GM19467 (cell line): ENCODE measurements at regions not wholly inside any gene's neighbourhood (a gene's known extent, or its start where the extent isn't known, plus 50 kb on each side); places are given as distances from the start of the nearest gene placed in this dataset.

Source experiments
- ATAC-seq: cut with Tn5 transposase; IDR thresholded peaks from one replicate; pipeline ENCODE4 v1.9.1; 2021; ENCODE audit warnings: mild to moderate bottlenecking, moderate library complexity; ENCODE audit not compliant: unreplicated experiment

GRCh38 chrX:6909396-6909795, 238.1 kb upstream of the STS start:
- ATAC-seq: no peak

DNA sequence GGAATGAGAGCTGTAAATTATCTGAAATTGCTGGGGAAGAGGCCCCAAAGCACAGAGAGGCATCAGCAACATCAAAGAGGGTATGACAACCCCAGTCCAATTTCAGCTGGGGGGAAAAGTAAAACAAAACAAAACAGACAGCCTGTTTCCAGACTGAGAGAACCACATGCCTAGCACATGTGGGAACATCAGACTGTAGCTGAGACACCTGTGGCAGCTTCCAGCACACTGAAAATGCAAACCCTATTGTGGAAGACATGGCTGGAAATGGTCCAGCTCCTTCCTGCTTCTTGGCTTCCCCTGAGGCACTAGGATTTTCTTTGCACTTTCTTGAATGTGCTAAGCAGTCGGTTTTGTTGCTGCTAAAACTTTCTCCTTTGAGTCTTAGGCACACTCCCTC, 240.9 kb upstream of the STS start:
- no peak for ATAC-seq

DNA sequence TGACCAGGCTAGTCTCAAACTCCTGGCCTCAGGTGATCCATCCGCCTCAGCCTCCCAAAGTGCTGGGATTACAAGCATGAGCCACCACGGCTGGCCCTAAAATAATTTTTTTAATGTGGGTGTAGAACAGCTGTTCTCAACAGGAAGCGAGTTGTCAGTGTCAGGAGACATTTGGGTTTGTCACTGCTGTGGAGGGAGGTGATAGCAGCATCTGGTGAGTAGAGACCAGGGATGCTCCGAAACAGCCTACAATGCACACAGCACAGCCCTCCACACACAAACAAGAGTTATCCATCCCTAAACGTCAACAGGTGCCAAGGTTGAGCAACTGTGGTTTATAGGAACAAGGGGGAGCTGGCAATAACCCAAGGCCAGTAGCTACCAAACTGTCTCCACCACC, 243.4 kb upstream of the STS start:
- no peak for ATAC-seq

- no peak for ATAC-seq
Observed at GRCh38 chrX:6898371-6898770, 249.1 kb upstream of the STS start.

DNA sequence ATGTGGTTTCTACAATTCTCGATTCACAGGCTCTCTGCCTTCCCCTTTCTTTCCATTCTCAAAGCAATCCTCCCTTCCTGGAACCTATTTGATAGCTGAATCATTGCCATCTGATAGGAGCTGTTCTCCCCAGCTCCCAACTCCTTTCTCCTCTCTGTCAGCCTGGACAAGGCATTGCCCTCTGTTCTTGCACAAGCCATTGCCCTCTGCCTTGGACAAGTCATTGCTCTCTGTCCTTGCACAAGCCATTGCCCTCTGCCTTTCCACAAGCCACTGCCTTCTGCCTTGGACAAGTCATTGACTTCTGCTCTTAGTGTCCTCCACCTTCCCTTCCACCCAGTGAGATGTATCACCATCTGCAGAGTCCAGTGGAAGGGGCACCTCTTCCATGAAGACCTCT, 256.1 kb upstream of the STS start:
- ATAC-seq: no peak

GRCh38 chrX:6890544-6891261, 256.8 kb upstream of the STS start:
- ATAC-seq: no peak

- no peak for ATAC-seq
Observed at GRCh38 chrX:6885909-6886308, 261.6 kb upstream of the STS start.

GRCh38 chrX:6885396-6885795, 262.1 kb upstream of the STS start:
- no peak for ATAC-seq

- ATAC-seq: no peak
Observed at GRCh38 chrX:6861456-6861855, 286.1 kb upstream of the STS start.

DNA sequence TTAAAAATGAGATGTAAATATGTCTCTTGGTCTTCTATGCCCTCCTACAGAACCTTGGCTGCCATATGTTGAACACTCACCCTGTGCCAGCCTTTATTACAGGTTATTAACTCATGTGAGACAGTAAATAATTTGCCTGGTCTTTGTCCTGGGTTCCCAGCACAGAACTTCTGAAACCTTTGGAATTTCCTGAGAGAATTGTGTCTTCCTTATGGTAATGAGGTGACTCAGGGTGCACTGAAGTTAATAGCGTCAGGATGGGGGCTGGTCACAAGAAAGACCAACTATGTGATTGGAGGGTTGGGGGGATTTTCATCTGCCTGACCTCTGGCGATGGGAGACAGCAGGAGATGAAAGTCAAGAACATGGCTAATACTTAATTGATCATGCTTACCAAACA, 289.8 kb upstream of the STS start:
- ATAC-seq: no peak

DNA sequence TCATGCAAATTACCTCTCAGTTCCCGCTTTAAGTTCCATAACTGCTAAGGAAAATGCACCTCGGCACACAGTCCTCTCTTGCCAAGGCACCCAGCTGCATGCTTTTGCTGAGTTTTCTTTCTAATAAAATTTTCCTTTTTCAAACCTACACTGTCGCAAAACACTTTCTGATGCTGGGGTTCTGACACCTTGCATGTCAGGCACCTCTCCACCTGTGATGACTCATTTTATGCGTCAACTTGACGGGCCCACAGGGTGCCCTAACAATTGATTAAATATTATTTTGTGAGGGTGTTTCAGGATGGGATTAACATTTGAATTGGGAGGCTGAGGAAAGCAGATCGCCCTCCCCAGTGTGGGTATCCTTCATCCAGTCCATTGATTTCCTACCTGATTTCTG, 291.0 kb upstream of the STS start:
- ATAC-seq: no peak

GRCh38 chrX:6852869-6853268, 294.6 kb upstream of the STS start:
- ATAC-seq: no peak

- no peak for ATAC-seq
Observed at GRCh38 chrX:6852121-6852520, 295.4 kb upstream of the STS start.

DNA sequence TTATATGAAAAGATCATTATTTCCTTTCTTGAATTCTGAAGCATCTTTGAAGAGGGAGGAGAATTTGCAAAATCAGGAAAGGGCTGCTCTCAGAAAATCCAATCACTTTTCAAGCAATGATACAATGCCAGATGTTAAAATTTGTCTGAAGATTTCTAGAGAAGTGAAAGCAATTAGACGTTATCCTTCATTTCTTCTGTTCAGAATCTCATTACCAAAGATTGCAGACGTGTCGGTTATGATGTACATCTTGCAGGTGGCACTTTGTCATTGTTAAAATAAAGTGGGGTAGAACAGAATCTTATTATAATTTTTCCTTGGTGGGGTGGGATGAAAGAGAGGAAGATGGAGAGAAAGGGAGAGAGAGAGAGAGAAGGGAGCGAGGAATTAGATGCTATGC, 296.4 kb upstream of the STS start:
- ATAC-seq: no peak

GRCh38 chrX:6849716-6850414, 297.6 kb upstream of the STS start:
- no peak for ATAC-seq

GRCh38 chrX:6832619-6833018, 297.7 kb upstream of the VCX3A start:
- ATAC-seq: no peak

DNA sequence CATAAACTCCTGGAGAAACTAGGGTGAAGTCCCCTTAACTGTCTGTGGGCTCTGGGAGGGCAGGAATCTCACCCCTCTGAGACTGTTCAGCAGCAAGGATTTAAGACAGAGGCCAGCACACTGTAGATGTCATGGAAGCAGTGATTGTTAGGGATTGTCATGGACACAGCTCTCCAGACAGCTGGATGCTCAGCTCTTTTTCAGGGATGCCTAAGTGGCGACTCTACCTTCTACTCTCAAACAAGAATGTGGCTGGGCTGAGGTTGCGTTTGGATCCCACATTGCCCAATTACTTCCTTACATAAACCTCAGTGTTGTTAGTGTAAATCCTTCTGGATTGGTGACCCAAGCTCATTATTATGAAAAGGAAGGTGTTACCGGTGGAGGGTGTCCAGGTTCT, 291.9 kb upstream of the VCX3A start:
- ATAC-seq: no peak

- ATAC-seq: no peak
Observed at GRCh38 chrX:6821730-6822129, 286.8 kb upstream of the VCX3A start.

DNA sequence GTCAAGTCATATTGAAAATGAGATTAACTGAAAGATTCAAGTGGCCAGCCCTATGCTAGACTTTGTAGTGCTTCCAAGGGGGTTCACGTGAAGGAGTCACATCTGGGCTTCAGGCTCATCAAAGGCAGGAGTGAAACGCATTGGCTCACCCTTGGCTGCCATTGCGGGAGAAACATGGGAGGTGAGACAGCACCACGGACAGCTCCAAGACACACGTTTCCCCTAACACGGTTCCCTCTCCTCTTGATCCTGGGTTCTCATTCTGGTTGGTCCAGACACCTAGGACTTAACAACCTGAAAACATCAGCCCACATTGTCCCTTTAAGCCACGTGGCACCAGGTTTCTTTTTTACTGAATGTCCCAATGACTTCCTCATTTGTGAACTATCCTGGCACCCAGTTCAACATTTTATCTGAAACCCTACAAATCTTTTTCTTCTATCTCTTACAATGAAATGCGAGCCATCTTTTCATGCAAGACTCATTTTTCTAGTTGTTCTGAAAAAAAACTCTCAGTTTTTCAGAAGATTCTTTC, 279.0 kb upstream of the VCX3A start:
- no peak for ATAC-seq

DNA sequence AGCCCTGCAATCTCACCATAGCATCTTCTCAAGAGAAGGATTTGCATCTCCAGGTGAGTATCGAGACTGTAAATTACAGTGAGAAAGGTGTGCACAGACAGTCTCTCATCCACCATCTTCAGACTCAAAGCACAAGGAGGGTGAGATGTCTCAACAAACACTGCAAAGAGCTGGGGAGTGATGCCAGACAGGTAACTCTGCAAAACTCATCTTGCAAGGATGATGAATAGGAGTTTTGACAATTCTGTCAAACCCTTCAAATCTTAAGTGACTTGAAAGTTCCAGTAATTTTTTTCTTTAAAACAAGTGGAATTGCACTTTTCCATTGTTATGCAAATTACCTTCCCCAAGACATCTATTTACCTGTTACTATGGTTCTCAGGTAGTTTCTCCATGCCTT, 277.2 kb upstream of the VCX3A start:
- no peak for ATAC-seq

DNA sequence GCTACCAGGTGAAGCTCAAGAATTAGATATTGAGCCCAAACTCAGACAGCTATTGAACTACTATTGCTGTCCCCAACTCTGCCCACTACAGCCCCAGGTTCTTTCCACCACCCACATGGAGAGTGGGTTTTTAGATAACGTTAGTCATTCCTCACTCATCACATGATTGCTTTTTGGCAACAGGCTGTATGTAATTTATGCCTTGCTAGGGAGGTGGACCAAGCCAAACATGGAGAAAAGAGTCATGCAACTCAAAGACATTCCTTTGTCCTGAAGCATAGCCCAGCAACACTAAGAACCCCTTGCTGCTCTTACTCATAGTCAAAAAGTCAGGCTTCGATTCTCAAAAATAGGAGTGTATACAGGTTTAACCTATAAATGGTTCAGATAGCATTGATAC, 275.9 kb upstream of the VCX3A start:
- no peak for ATAC-seq

DNA sequence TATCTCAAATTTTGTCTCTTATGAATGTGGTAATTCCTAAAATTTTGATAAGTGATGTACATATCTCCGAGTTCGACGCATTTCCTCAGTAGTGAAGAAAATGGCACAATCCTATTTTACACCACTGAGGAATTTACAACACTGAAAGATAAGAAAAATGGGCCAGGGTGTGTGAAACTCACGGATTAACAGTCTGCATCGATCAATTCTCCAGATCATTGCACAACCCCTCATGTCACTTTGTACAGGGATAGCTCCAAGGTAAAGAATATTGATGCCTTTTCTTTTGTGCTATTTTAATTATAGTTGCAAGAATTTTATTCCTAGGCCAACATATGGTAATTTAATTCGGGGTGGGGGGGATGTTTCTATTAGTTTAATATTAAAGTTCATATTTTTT, 268.7 kb upstream of the VCX3A start:
- ATAC-seq: no peak

DNA sequence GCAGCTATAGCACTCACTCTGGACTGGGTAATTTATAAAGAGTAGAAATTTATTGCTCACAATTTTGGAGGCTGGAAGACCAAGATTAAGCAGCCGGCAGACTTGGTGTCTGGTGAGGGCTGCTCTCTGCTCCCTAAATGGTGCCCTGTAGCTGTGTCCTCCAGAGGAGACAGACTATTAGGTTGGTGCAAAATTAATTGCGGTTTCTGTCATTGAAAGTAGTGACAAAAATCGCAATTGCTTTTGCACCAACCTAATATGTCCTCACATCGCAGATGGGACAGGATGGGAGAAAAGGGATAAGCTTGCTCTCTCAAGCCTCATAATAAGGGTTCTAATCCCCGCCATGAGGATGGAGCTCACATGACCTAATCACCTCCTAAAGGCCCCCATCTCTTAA, 258.1 kb upstream of the VCX3A start:
- ATAC-seq: no peak
